ENCODE measurements at regions not wholly inside any gene's neighbourhood (a gene's known extent, or its start where the extent isn't known, plus 50 kb on each side); places are given as distances from the start of the nearest gene placed in this dataset.
"Not testable (repeated sequence)": the region's sequence is repeated elsewhere in the genome, so short reads cannot be mapped to it uniquely, and the experiment has no call there.

DNA sequence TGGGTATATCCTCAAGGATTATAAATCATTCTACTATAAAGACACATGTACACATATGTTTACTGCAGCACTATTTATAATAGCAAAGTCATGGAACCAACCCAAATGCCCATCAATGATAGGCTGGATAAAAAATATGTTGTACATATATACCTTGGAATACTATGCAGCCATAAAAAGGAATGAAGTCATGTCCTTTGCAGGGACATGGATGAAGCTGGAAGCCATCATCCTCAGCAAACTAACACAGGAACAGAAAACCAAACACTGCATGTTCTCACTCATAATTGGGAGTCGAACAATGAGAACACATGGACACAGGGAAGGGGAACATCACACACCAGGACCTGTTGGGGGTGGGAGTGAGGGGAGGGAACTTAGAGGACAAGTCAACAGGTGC lies 715.0 kb upstream of the ADGRB3 start:
- TF ChIP-seq FOXM1 (IDR thresholded peaks at IDR 0.05; ENCODE audit: borderline replicate concordance); ELF4 (IDR thresholded peaks at IDR 0.05): not testable (repeated sequence)
